Ishikawa (cell line): ENCODE measurements at regions not wholly inside any gene's neighbourhood (a gene's known extent, or its start where the extent isn't known, plus 50 kb on each side); places are given as distances from the start of the nearest gene placed in this dataset.

Source experiments
- CEBPB ChIP-seq: IDR thresholded peaks from 2 replicates; pipeline ENCODE4 v1.6.1; 2012
- CREB1 ChIP-seq: IDR thresholded peaks from 2 replicates; pipeline ENCODE4 v1.6.1; 2012; ENCODE audit warnings: low read depth
- EGR1 ChIP-seq: IDR thresholded peaks from 2 replicates; pipeline ENCODE4 v1.6.1; 2012
- EP300 ChIP-seq: IDR thresholded peaks from 2 replicates; pipeline ENCODE4 v1.6.1; 2012; ENCODE audit warnings: borderline replicate concordance
- FOXM1 ChIP-seq: IDR thresholded peaks from 2 replicates; pipeline ENCODE4 v1.6.1; 2012; ENCODE audit warnings: low read depth, borderline replicate concordance
- MAX ChIP-seq: IDR thresholded peaks from 2 replicates; pipeline ENCODE4 v1.6.1; 2012
- NFIC ChIP-seq: IDR thresholded peaks from 2 replicates; pipeline ENCODE4 v1.6.1; 2012
- RAD21 ChIP-seq: IDR thresholded peaks from 2 replicates; pipeline ENCODE4 v1.6.1; 2012; ENCODE audit warnings: low read depth
- REST ChIP-seq: IDR thresholded peaks from 2 replicates; pipeline ENCODE4 v1.6.1; 2012; ENCODE audit warnings: low read depth, mild to moderate bottlenecking
- TAF1 ChIP-seq: IDR thresholded peaks from 2 replicates; pipeline ENCODE4 v1.6.1; 2012; ENCODE audit warnings: low read depth, mild to moderate bottlenecking
- TCF12 ChIP-seq: IDR thresholded peaks from 2 replicates; pipeline ENCODE4 v1.6.1; 2012; ENCODE audit warnings: low read depth
- TEAD4 ChIP-seq: IDR thresholded peaks from 2 replicates; pipeline ENCODE4 v1.6.1; 2012
- USF1 ChIP-seq: IDR thresholded peaks from 2 replicates; pipeline ENCODE4 v1.6.1; 2012
- YY1 ChIP-seq: IDR thresholded peaks from 2 replicates; pipeline ENCODE4 v1.6.1; 2012; ENCODE audit warnings: low read depth
- ZBTB7A ChIP-seq: IDR thresholded peaks from 2 replicates; pipeline ENCODE4 v1.6.1; 2012; ENCODE audit warnings: low read depth

GRCh38 chr3:54042259-54042823 is 80.0 kb upstream of the CACNA2D3 start:
- TF ChIP-seq USF1 (no peak), EP300 (no peak), YY1 (no peak), MAX (no peak), TCF12 (no peak), EGR1 (no peak), TEAD4 (no peak), CEBPB (no peak), REST (no peak)

- TF ChIP-seq TCF12, result no peak
- no peak for TF ChIP-seq EP300
- TF ChIP-seq YY1, result no peak
- no peak for TF ChIP-seq REST
- TF ChIP-seq ZBTB7A, result no peak
- no peak for TF ChIP-seq CREB1
- TF ChIP-seq TAF1, result no peak
Observed at GRCh38 chr3:54040476-54040875, 81.9 kb upstream of the CACNA2D3 start.

- TF ChIP-seq USF1, result no peak
- no peak for TF ChIP-seq RAD21
- no peak for TF ChIP-seq REST
- no peak for TF ChIP-seq ZBTB7A
- TF ChIP-seq NFIC, result no peak
- TF ChIP-seq TCF12, result no peak
- TF ChIP-seq TEAD4, result no peak
- no peak for TF ChIP-seq YY1
- TF ChIP-seq FOXM1, result no peak
- no peak for TF ChIP-seq CEBPB
Observed at GRCh38 chr3:54038391-54038790, 84.0 kb upstream of the CACNA2D3 start.

- TF ChIP-seq TEAD4 (no peak), TAF1 (no peak), USF1 (no peak), TCF12 (no peak), MAX (no peak), ZBTB7A (no peak), FOXM1 (no peak), EP300 (no peak), EGR1 (no peak), YY1 (no peak), RAD21 (no peak), REST (no peak), NFIC (no peak), CREB1 (no peak), CEBPB (no peak)
Observed at GRCh38 chr3:54036543-54036942, 85.8 kb upstream of the CACNA2D3 start.
